WERI-Rb-1 (cell line): ENCODE measurements at regions not wholly inside any gene's neighbourhood (a gene's known extent, or its start where the extent isn't known, plus 50 kb on each side); places are given as distances from the start of the nearest gene placed in this dataset.

Experiments used
- DNase-seq: peaks from one replicate; pipeline ENCODE4 v3.0.0-alpha.2; 2020
- H3K27ac ChIP-seq: fragments of 250-450 bp; sonication (Bioruptor Pico); 2 replicates; pipeline ENCODE4 v1.5.1; 2020; ENCODE audit warnings: mild to moderate bottlenecking, moderate library complexity
- H3K27me3 ChIP-seq: fragments of 250-450 bp; sonication (Bioruptor Pico); 2 replicates; pipeline ENCODE4 v1.5.1; 2021; ENCODE audit warnings: mild to moderate bottlenecking, low read depth, moderate library complexity; ENCODE audit not compliant: insufficient read depth, severe bottlenecking
- H3K36me3 ChIP-seq: fragments of 250-450 bp; sonication (Bioruptor Pico); 2 replicates; pipeline ENCODE4 v1.5.1; 2020; ENCODE audit warnings: mild to moderate bottlenecking, moderate library complexity
- H3K4me3 ChIP-seq: 2 replicates; pipeline ENCODE4 v1.5.1; 2011; ENCODE audit warnings: low read depth, mild to moderate bottlenecking, control low read depth, low read length
- H3K9me3 ChIP-seq: fragments of 250-450 bp; sonication (Bioruptor Pico); 2 replicates; pipeline ENCODE4 v1.5.1; 2021; ENCODE audit warnings: mild to moderate bottlenecking, moderate library complexity; ENCODE audit not compliant: severe bottlenecking
- TF ChIP-seq, protein P1 (sequence below): IDR thresholded peaks from 2 replicates; pipeline ENCODE4 v1.5.1; 2011; ENCODE audit warnings: low read depth, mild to moderate bottlenecking, control low read depth, inconsistent platforms, low read length

DNA sequence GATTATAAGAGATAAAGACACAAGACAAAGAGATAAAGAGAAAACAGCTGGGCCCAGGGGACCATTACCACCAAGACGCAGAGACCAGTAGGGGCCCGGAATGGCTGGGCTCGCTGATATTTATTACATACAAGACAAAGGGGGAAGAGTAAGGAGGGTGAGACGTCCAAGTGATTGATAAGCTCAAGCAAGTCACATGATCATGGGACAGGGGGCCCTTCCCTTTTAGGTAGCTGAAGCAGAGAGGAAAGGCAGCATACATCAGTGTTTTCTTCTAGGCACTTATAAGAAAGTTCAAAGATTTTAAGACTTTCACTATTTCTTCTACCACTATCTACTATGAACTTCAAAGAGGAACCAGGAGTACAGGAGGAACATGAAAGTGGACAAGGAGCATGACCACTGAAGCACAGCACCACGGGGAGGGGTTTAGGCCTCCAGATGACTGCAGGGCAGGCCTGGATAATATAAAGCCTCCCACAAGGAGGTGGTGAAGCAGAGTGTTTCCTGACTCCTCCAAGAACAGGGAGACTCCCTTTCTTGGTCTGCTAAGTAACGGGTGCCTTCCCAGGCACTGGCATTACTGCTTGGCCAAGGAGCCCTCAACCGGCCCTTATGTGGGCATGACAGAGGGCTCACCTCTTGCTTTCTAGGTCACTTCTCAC lies 63.9 kb upstream of the ARL4D start:
- H3K27me3 ChIP-seq: no peaks in the 10 kb centered on the region
- H3K36me3 ChIP-seq: no peaks in the 10 kb centered on the region
- H3K9me3 ChIP-seq: no peaks in the 10 kb centered on the region
- H3K27ac ChIP-seq: peak overlapping the region; percentile 55
- TF ChIP-seq, protein P1, sequence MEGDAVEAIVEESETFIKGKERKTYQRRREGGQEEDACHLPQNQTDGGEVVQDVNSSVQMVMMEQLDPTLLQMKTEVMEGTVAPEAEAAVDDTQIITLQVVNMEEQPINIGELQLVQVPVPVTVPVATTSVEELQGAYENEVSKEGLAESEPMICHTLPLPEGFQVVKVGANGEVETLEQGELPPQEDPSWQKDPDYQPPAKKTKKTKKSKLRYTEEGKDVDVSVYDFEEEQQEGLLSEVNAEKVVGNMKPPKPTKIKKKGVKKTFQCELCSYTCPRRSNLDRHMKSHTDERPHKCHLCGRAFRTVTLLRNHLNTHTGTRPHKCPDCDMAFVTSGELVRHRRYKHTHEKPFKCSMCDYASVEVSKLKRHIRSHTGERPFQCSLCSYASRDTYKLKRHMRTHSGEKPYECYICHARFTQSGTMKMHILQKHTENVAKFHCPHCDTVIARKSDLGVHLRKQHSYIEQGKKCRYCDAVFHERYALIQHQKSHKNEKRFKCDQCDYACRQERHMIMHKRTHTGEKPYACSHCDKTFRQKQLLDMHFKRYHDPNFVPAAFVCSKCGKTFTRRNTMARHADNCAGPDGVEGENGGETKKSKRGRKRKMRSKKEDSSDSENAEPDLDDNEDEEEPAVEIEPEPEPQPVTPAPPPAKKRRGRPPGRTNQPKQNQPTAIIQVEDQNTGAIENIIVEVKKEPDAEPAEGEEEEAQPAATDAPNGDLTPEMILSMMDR: no peak
- DNase-seq: peak; percentile 65
- H3K4me3 ChIP-seq: no peak overlapping the region

DNA sequence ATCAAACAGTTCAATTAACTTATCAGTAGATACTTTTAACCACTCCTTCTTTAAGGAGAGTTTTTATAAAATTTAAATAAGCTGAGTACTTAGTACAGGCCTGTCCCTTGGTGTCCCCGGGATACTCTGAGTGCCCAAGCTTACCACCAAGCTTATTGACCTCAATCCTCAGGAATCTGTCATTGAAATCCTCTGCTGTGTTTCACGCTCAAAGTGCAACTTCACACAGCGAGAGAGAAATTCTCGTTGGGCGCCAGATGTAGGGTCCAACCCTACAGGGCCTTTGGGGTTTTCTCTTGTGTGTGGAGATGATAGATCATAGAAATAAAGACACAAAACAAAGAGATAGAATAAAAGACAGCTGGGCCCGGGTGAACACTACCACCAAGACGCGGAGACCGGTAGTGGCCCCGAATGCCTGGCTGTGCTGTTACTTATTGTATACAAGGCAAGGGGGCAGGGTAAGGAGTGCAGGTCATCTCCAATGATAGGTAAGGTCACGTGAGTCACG lies 65.3 kb upstream of the ARL4D start:
- peak overlapping the region; percentile 20 for H3K4me3 ChIP-seq
- no peaks in the 10 kb centered on the region for H3K36me3 ChIP-seq
- no peak for DNase-seq
- H3K27ac ChIP-seq: no peak overlapping the region; the same call in 1 of the 2 replicates
- H3K27me3 ChIP-seq: no peaks in the 10 kb centered on the region
- no peaks in the 10 kb centered on the region for H3K9me3 ChIP-seq
- TF ChIP-seq, protein P1: no peak

DNA sequence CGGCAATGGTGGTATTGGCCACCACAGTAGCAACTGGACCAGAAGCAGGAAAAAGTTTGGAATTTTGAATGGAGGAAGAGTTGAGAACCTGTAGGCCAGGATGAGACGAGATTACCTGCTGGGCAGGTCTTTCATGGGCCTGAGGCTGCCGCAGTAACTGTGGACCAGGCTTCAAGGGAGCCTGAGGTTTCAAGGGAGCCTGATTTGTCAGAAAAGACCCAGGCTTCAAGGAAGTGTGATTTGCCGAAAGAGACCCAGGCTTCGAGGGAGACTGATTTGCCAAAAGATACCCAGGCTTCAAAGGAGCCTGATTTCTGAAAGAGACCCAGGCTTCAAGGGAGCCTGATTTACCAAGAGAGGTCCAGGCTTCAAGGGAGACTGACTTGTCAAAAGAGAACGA lies 66.6 kb upstream of the ARL4D start:
- Histone ChIP-seq H3K9me3 (no peaks in the 10 kb centered on the region), H3K36me3 (no peaks in the 10 kb centered on the region), H3K27me3 (no peaks in the 10 kb centered on the region), H3K4me3 (no peak overlapping the region), H3K27ac (no peak overlapping the region; the same call in none of the 2 replicates)
- DNase-seq: no peak
- TF ChIP-seq, protein P1: no peak

DNA sequence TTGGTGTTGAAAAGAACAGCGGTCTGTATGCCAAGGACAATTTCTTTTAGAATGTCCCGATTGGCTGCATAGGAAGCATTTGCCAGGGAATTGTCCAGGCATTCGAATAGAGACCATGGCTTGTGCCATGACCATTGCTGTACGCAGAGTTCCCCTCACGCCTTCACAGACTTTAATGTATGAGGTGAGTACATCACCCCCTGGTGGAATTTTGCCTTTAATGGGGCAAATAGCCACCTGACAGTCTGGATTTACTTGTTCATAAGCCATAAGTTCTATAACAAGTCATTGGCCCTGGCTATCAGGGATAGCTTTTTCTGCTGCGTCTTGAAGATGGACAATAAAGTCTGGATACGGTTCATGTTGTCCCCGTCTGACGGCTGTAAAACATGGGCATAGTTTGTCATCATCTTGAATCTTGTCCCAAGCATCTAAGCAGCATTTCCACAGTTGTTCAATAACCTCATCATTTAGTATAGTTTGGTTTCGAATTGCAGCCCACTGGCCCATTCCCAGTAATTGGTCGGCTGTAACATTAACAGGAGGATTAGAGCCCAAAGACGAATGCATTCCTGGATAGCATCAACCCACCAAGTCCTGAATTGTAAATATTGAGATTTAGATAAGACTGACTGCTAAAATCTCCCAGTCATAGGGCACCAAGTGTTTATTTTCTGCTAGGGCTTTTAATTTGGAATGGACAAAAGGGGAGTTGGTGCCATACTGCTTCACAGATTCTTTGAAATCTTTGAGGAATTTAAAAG lies 67.7 kb upstream of the ARL4D start:
- no peaks in the 10 kb centered on the region for H3K27me3 ChIP-seq
- no peaks in the 10 kb centered on the region for H3K9me3 ChIP-seq
- H3K4me3 ChIP-seq: no peak overlapping the region
- TF ChIP-seq, protein P1: peak; percentile 17; the same call in 1 of the 2 replicates
- peak; percentile 45 for DNase-seq
- no peaks in the 10 kb centered on the region for H3K36me3 ChIP-seq
- no peak overlapping the region for H3K27ac ChIP-seq

DNA sequence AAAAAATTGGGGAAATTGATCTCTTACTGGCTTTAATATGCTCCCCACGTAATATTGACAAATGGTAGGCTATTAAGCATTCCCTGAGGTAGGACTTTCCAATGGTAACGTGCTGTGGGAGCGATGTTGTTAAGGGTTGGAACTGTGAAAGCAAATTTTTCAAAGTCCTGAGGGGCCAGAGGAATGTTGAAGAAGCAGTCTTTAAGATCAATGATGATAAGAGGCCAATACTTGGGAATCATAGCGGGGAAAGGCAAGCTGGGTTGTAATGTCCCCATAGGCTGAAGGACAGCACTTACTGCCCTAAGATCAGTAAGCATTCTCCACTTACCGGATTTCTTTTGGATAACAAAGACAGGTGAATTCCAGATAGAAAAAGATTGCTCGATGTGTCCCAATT lies 69.6 kb upstream of the ARL4D start:
- DNase-seq: no peak
- H3K4me3 ChIP-seq: no peak overlapping the region
- H3K9me3 ChIP-seq: no peaks in the 10 kb centered on the region
- H3K36me3 ChIP-seq: no peaks in the 10 kb centered on the region
- TF ChIP-seq, protein P1: no peak
- H3K27me3 ChIP-seq: no peaks in the 10 kb centered on the region
- H3K27ac ChIP-seq: no peak overlapping the region
